ENCODE measurements at regions not wholly inside any gene's neighbourhood (a gene's known extent, or its start where the extent isn't known, plus 50 kb on each side); places are given as distances from the start of the nearest gene placed in this dataset.

DNA sequence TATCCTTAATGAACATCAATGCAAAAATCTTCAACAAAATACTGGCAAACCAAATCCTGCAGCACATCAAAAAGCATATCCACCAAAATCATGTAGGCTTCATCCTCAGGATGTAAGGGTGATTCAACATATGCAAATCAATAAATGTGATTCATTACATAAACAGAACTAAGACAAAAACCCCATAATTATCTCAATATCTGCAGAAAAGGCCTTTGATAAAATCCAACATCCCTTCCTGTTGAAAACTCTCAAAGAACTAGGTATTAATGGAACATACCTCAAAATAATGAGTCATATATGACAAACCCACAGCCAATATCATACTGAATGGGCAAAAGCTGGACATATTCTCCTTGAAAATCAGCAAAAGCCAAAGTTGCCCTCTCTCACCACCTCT lies 54.6 kb upstream of the DEPDC1 start:
- DNase-seq (no peak), ATAC-seq (no peak)

DNA sequence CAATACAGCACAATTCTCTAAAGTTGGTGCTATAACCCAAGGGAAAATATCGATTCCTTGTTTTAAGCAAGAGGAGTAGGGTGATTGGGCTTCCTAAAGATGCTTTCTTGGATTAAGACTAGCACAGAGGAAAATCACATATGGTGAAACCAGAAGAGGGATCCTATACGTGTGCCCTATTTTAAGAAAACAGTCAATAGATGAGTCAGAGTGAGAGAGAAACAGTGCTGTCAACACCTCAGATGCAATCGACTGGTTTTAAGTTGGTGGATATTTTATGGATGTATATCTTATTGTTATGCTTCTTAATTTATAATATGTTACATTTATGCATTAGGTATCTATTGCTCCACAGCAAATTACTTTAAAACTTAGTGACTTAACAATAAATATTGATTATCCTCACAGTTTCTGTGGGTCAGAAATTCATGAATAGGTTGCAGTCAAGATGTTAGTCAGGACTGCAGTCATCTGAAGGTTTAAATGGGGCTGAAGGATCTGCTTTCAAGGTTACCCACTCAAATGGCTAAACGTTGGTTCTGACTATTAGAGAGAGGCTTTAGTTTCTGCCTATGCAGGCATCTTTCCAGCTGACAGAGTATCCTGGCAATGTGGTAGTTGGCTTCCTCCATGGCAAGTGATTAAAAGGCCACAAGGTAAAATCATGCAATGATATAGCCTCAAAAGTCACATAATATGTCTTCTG lies 61.6 kb upstream of the DEPDC1 start:
- DNase-seq (no peak), ATAC-seq (no peak)

DNA sequence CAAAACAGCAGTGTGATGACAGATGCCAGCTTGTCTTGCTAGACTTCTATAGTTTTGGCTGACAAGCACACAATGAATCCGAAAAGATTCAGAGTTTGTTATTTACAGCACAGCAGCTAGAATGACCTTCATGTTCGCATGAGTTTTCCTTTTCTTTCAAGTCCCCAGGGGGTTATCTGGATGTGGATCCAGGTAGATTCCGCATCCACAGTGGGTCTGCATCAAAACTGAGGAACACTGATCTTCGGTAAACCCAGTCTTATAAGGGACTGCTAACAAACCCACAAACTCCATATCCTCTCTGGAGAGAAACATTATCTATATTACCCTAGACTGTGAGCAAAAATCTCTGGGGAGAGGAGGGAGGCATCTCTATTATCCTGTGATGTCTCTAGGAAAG lies 69.0 kb upstream of the DEPDC1 start:
- no peak for DNase-seq
- no peak for ATAC-seq

DNA sequence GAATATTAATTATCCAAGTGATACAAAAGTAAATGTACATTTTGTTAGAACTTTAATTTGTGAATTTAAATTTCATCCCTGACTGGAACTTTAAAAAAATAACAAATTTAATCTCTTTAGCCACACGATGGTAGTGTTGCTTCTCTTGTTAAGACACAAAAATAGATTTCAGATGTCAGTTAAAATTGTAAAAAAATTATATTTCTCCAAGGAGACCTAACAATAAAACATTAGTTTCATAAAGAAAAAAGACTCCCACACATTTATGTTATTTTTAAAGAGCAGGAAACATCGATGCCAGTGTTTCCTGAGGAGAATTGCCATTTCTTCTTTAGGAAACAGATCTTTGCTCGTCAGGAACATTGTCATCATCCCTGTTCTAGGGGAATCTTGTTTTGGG lies 74.0 kb upstream of the DEPDC1 start:
- ATAC-seq, result no peak
- no peak for DNase-seq

DNA sequence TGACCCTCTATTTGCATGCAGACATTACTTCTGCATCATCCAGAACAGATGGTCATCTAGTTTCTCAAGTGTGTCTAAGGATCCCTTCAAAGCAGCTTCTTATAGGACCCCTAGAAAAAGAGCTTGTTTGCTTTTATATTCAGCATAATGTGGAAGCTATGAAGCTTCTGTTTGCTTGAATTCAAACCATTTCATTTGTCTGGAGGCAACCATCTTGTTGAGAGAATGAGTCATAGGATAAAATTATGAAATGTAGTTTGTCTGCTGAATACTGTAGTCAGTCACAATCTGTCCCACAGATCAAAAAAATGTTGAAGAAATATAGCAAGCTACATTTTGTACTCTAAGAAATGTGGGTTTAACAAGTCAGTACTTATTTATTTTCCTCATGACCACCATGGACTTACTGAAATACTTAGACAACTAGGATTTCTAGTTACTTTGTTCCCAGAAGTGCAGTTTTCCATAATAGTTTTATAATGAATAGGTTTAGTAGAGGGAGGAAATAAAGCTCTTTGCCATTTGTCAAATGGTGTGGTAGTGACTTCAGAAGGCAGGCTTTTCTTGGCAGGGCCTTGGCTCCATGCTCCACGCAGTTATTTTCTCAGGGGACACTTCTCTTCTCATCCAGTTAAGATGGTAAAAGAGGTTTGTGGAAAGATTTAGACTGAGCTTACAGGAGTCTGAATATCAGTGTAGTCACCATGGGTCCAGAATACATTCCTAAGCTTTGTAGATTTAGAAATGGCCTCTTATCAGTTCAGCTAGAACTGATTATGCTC lies 74.8 kb upstream of the DEPDC1 start:
- no peak for DNase-seq
- no peak for ATAC-seq

DNA sequence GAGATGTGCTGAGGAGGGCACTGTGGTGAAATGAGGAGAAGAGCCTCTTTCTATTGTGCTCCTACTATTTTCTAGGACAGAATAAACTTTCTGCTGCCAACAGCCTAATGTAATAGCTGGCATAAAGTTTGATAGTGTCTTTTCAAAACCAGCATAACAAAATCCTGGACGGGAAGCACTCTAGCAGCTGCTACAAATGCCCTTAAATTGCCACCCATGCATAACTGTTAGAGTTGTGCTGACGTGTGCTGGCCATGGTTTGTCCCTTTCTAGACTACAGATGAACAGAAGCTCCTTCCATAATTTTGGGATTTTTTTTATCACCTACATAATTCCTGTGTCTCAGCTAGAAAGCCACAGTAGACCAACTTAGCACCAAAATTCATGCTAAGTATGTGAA lies 88.5 kb upstream of the DEPDC1 start:
- no peak for DNase-seq
- ATAC-seq, result no peak

DNA sequence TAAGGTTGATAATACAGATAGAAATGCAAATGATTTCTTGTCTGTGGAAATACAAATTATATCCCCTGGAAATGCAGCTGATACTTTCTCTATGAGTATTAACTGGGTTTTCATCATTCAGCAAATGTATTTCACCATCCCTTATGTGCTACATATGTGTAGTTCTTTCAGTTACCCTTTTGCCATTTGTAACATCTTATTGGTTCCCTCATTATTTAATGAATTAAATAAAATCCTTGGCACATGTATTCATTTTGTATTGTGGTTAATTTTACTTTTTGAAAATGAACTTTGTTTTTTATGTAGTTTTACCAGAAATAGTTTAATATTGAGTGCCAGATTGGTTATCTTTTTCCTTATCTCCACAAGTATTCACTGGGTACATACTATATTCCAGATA lies 89.9 kb upstream of the DEPDC1 start:
- ATAC-seq (no peak), DNase-seq (no peak)

DNA sequence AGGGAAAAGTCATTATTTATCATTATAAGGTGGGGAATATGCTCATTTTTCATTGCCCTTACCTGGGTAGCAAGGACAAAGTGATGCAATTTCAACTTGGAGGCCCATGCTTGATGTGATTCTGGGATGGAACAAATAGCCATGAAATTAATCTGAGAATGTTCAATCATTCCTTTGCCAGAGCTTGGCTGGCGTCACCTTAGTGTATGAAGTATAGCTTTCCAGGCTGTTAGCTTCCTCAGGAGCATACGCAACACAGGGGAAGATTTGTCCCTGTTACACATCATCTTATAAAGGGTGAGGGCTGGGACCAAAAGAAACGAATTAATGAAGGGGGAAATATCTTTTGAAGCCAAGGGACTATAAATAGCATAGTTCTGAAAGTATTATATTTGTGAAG lies 91.4 kb upstream of the DEPDC1 start:
- DNase-seq, result no peak
- no peak for ATAC-seq

DNA sequence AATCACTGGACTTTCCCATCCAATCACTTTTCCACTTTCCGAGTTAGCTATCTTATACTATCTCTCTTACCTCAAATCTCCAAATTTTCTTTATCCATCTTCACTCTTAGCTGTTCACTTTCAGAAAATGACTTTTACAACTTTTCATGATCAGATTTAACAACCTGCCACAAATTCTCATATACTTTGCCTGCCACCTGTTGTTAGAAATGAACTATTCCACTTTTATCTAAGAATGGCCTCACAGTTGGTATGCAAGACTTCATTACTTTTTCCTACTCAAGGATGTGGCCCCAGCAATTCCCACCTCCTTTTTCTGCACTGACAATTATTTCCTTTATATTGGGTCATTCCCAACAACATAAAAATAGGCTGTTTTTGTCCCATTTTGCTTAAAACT lies 93.6 kb upstream of the DEPDC1 start:
- DNase-seq (no peak), ATAC-seq (no peak)

DNA sequence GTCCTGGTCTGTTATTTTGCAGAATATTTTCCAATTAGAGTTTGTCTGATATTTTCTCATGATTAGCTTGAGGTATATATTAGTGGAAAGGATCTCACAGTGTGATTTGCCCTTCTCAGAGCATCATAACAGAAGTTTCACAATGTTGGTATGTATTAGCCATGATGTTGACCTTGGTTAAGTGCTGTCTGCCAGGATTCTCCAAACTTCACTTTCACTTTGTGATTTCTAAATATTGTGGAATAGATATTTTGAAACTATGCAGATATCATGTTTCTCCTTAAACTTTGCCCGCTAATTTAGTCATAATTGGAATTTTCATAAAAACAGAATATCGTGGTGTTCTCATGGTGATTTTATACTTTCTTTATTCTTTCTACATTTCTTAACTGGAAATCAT lies 98.0 kb upstream of the DEPDC1 start:
- DNase-seq, result no peak

DNA sequence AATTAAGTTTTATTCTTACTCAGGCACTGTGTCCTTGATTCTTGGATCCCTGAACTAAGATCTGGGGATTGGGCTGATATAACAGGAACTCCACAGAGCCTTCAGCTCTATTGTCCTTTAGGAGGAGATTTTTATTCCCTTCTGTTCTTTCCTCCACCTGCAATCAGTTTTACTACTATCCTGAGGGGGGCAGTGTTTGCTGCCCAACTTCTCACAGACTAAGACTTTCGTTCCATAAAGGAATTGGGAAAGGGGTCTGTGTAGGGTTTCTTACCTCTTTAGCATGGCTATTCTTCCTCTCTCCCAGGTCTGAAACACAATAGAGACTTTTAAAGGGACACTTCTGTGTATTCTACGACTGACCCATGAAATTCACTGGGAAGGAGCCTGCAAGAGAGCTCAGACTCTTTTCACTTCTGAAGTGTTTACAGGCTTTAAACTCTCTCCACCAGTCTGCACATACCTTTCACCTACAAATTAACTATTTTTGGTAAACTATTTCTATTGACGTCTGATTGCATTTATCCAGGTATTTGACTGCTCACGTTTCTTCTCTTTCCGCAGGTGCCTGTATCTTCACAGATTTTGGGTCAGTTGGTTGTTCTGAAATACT lies 103.3 kb upstream of the DEPDC1 start:
- ATAC-seq, result no peak
- no peak for DNase-seq

More for the DNA sequence above, 98.0 kb upstream of the DEPDC1 start:
- no peak for ATAC-seq

DNA sequence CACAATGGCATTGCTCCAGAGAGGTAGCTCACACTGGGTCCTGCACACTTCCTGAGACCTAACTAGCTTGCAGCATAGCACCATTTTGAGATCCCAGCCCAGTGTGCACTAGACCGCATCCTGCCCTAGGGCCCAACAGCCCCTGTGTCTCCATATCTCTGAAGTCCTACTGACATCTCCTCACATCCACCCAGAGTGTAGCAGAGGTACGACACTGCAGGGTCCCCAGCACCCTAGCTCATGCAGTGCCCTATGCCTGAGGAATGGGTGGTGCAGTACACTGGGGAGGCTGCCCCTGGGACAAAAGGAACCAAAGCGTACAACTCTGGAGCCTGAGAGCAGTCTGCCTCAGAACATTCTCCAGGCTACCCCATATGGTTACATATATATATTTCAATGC lies 111.4 kb upstream of the DEPDC1 start:
- no peak for DNase-seq
- ATAC-seq, result no peak

DNA sequence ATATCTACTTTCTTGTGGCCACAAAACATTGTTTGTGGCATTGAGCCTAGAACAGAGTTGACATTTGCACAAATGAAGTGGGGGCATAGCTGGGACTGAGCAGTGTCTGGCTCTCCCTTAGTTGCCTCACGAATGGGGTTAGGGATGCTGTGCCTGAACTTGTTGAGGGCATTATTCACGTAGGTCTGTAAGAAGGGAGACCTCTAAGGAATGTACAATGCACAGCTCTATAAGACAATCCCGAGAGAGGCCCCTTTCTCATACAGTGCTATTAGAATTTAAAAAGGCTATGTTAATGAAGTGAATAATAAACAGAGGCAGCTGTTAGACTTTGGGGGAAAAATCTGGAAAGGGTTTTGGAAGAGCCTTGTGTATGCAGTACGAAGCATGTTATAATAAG lies 118.4 kb upstream of the DEPDC1 start:
- no peak for DNase-seq
- no peak for ATAC-seq

DNA sequence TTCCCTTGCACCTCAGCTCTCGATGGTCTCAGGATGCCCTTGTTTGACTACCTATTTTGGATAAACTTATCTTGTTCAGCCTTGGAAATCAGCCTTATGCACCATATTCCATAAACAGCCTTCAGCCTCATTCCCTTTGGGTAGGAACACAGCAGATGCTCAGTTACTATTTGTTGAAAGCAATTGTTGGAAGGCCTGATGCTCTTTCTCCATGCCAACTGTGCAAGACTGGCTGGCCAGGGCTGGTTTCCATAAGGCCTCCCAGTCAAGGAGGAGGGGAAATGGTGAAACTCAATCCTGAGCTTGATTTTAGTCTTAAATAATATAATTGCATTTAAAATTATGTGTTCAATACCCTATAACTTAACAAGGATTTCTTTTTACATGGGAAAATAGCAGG lies 121.1 kb upstream of the DEPDC1 start:
- no peak for DNase-seq
- no peak for ATAC-seq

DNA sequence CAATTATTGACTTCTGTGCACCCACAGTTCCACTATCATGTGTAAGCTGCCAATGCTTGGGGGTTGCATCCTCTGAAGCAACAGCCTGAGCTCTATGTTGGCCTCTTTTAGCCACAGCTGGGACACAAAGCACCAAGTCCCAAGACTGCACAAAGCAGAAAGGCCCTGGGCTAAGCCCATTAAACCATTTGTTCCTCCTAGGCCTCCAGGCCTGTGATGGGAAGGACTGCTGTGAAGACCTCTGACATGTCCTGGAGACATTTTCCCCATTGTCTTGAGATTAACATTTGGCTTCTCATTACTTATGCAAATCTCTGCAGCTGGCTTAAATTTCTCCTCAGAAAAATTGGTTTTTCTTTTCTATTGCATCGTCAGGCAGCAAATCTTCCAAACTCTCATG lies 123.7 kb upstream of the DEPDC1 start:
- DNase-seq (no peak), ATAC-seq (no peak)

DNA sequence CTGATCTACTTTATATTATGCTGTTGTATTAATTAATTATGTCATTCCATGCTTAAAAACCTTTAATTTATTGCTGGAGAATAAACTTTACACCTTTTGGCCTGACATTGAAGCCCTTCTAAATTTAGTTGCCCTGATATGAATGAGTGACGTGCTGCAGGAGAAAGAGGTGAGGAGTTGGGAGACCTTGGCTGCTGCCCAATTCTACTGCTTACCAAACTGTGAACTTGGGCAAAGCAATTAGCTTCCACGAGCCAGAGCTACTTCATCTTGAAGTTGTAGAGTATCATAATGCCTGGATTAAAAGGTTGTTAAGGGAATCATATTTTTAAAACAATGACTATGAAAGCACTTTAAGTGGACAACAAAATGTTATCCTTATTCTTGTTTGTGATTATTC lies 126.8 kb upstream of the DEPDC1 start:
- ATAC-seq (no peak), DNase-seq (no peak)

DNA sequence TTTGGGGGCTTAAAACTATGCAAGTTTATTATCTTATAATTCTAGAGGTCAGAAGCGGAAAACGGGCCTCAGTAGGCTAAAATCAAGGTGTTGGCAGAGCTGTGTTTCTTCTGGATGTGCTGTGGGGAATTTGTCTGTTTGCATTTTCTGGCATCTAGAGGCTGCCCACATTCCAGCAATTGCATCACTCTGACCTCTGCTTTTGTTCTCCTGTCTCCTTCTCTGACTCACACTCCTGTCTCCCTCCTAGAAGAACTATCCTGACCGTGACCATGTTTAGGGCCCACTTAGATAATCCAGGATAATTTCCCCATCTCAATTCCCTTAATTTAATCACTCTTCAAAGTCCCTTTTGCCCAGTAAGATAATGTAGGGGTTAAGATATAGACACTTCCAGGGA lies 127.4 kb upstream of the DEPDC1 start:
- DNase-seq, result no peak

DNA sequence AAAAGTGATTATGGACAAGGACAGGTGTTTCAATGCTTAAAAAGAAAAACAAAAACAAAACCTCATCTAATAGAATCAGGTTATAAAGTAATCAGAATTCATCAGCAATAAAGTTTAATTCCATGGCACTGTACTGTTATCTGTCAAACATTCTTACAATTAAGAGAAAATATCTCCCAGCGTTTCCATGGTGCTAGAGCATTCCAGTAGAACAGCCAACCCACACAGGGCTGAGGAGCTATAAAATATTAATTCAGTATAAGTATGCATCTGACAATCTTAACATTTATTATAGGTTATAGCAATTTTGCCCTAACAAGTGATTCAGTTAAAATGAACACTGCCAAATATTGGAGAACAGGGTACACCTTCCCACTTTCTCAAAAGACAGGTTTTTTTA lies 128.7 kb upstream of the DEPDC1 start:
- DNase-seq, result no peak

More for the DNA sequence above, 127.4 kb upstream of the DEPDC1 start:
- no peak for ATAC-seq

DNA sequence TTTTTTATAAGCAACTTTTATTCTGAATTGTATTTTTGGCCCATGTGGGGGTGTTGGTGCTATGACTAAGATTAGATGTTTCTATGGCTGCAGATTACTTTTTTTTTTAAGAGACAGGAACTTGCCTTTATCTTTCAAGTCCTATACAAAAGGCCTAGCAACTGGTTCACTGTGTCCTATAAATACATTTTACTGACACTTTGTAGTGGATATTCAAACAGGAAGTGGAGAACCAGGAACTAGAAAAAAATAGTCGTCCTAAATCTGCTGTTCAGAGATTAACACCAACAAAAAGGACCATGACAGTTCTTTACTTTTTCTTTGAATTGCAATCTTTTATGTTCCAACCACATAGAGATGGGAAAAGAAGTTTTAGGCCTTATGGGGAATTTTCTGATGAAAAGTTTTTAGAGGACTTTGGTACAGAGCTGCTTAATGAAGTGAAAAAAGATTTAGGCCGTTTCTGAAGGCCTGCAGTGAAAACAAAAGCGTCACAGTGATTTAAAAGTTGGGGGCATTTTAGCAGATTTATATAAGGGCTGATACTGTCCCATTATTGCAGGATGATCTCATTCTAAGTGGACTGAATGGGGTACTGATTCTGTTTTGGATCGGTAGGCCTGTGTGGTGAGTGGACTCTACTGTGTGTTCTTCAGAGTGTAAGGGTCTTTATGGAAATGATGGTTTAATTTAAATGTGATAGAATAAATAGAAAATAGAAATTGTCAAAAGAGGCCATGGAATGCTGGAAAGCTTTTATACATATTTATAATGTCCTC lies 136.4 kb upstream of the DEPDC1 start:
- DNase-seq, result no peak
- ATAC-seq, result no peak

More for the DNA sequence above, 128.7 kb upstream of the DEPDC1 start:
- ATAC-seq, result no peak

DNA sequence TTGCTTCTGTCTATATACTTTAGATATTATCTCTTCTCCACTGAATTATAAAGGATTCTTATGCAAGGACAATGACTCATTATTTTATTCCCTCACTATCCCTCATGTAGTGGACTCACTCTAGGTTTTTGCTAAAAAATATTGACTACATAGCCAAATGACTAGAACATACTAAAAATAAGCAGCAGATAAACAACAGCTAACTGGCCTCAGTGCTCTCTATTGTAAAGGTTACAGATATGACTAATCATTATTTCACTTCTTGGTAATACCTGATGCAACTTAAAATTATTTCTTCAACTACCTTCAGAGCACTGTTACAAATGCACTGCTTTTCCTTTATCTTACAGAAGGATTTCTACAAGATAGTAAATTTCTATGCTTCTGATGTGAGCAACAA lies 147.6 kb upstream of the DEPDC1 start:
- DNase-seq, result no peak

DNA sequence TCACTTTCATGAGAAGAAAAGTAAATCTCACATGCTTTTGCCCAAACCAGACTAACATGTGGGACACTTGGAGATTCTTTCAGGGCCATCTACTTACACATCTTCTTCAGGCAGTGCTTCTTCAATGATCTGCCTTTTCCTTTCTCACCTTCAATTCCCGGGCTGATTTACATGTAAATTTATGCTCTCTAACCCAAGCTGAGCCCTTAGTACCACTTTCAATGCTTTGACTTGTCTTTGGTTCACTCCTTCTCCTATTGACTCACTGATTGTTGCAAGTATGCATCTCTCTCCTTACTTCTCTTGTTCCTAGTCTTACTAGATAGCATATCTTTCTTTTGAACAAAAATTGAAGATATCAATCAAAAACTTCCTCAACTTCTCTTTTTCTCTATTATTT lies 154.2 kb upstream of the DEPDC1 start:
- DNase-seq, result no peak
- ATAC-seq, result no peak

More for the DNA sequence above, 147.6 kb upstream of the DEPDC1 start:
- no peak for ATAC-seq

DNA sequence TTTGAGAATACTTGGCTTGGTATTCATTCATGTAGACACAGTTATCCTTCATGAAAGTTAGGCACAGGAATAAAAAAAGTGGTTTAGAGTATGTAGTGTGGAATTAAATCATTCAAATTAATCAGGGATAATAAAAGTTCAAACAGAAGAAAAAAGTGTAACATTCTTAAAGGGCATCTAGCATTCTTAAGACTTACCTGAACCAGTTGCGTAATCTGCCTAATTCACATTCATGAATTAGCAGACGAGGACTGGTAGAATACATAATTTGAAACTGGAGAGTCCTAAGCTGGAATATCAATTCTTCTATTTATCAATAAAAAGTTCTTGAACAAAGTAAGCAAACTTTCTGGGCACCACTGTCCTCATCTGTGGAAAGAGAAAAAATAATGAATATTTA lies 157.0 kb upstream of the DEPDC1 start:
- DNase-seq (no peak), ATAC-seq (no peak)

DNA sequence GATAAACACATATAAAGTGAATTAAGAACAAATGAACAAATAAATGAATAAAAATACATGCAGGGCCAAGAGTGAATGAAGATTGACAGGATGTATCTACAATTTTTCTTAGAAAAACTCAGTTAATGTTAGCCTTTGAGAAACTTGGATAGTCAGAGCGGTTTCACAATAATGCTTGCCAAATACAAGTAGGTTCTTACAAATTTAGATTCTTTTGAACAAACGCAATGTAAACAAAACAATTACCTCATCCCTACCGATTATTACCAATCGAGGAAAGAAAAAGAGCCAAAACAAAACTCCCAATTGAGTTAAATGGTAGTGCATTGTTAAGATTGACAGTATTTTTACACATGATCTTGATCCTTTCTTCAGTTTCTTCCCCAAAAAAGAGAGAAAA lies 176.9 kb upstream of the DEPDC1 start:
- ATAC-seq, result no peak
- DNase-seq, result no peak

Measured in stimulated activated naive CD8-positive, alpha-beta T cell treated with anti-CD3 and anti-CD28 coated beads, Interleukin-15, Interleukin-2, amounts not matched to agents 100 U/mL and 50 U/mL, for 24 hours (primary cell).